ENCODE measurements at regions not wholly inside any gene's neighbourhood (a gene's known extent, or its start where the extent isn't known, plus 50 kb on each side); places are given as distances from the start of the nearest gene placed in this dataset.
"Not testable (repeated sequence)": the region's sequence is repeated elsewhere in the genome, so short reads cannot be mapped to it uniquely, and the experiment has no call there.

GRCh38 chr2:57698392-57698791 lies 348.2 kb upstream of the VRK2 start:
- 67% methylated on average over 1 of the region's 1 CpG; no CpG with 5 or more reads in 1 of the 2 donors for WGBS, 2 donors (ENCODE audit: low coverage in 1 of 2)
- H3K4me3 ChIP-seq: no peak overlapping the region
- TF ChIP-seq CTCF (IDR thresholded peaks at IDR 0.05) (no peak), POLR2A (IDR thresholded peaks at IDR 0.05) (no peak), POLR2AphosphoS5 (IDR thresholded peaks at IDR 0.05) (no peak), EP300 (IDR thresholded peaks at IDR 0.05) (no peak)
- no peak for ATAC-seq
- H3K36me3 ChIP-seq: no peaks in the 10 kb centered on the region
- no peak overlapping the region for H3K27ac ChIP-seq
- H3K9me3 ChIP-seq: no peaks in the 10 kb centered on the region
- H3K4me1 ChIP-seq: no peaks in the 10 kb centered on the region
- no peaks in the 10 kb centered on the region for H3K27me3 ChIP-seq

GRCh38 chr2:57698935-57699449 lies 347.6 kb upstream of the VRK2 start:
- Histone ChIP-seq H3K27me3 (no peaks in the 10 kb centered on the region), H3K36me3 (no peaks in the 10 kb centered on the region), H3K4me1 (no peaks in the 10 kb centered on the region), H3K9me3 (no peaks in the 10 kb centered on the region), H3K27ac (no peak overlapping the region), H3K4me3 (no peak overlapping the region)
- WGBS, 2 donors (ENCODE audit: low coverage in 1 of 2): 70 to 72% methylated on average over 2 of the region's 2 CpGs
- TF ChIP-seq CTCF (IDR thresholded peaks at IDR 0.05) (no peak), EP300 (IDR thresholded peaks at IDR 0.05) (no peak), POLR2AphosphoS5 (IDR thresholded peaks at IDR 0.05) (no peak), POLR2A (IDR thresholded peaks at IDR 0.05) (no peak)
- ATAC-seq: no peak

- TF ChIP-seq POLR2AphosphoS5 (IDR thresholded peaks at IDR 0.05): no peak
- WGBS, 2 donors (ENCODE audit: low coverage in 1 of 2): 51 to 60% methylated on average over 5 of the region's 5 CpGs
- Histone ChIP-seq H3K4me1 (no peaks in the 10 kb centered on the region), H3K27ac (no peak overlapping the region), H3K27me3 (no peaks in the 10 kb centered on the region), H3K9me3 (no peaks in the 10 kb centered on the region), H3K4me3 (no peak overlapping the region), H3K36me3 (no peaks in the 10 kb centered on the region)
- no peak for ATAC-seq
These were observed 345.2 kb upstream of the VRK2 start for GRCh38 chr2:57701391-57701791.

- no peaks in the 10 kb centered on the region for H3K9me3 ChIP-seq
- no peaks in the 10 kb centered on the region for H3K27me3 ChIP-seq
- ATAC-seq: no peak
- TF ChIP-seq EP300 (IDR thresholded peaks at IDR 0.05): no peak
- no peak for TF ChIP-seq POLR2A (IDR thresholded peaks at IDR 0.05)
- no peak for TF ChIP-seq CTCF (IDR thresholded peaks at IDR 0.05)
- TF ChIP-seq POLR2AphosphoS5 (IDR thresholded peaks at IDR 0.05): no peak
- WGBS, 2 donors (ENCODE audit: low coverage in 1 of 2): 91 to 93% methylated on average over 3 of the region's 3 CpGs
- no peak overlapping the region for H3K27ac ChIP-seq
- no peaks in the 10 kb centered on the region for H3K4me1 ChIP-seq
- no peak overlapping the region for H3K4me3 ChIP-seq
- H3K36me3 ChIP-seq: no peaks in the 10 kb centered on the region
These were observed 343.2 kb upstream of the VRK2 start for GRCh38 chr2:57703407-57703806.

- H3K27ac ChIP-seq, H3K36me3 ChIP-seq, H3K27me3 ChIP-seq, H3K9me3 ChIP-seq, ATAC-seq, H3K4me1 ChIP-seq, H3K4me3 ChIP-seq: not testable (repeated sequence)
- WGBS, 2 donors (ENCODE audit: low coverage in 1 of 2): 64 to 72% methylated on average over 5 to 8 of the region's 8 CpGs
These were observed 338.8 kb upstream of the VRK2 start for GRCh38 chr2:57707794-57708193.

- Histone ChIP-seq H3K27me3 (no peaks in the 10 kb centered on the region), H3K9me3 (no peaks in the 10 kb centered on the region), H3K27ac (no peak overlapping the region), H3K4me1 (no peaks in the 10 kb centered on the region), H3K36me3 (no peaks in the 10 kb centered on the region), H3K4me3 (no peak overlapping the region)
- ATAC-seq: no peak
- TF ChIP-seq CTCF (IDR thresholded peaks at IDR 0.05): no peak
- TF ChIP-seq POLR2AphosphoS5 (IDR thresholded peaks at IDR 0.05): no peak
- TF ChIP-seq EP300 (IDR thresholded peaks at IDR 0.05): no peak
- TF ChIP-seq POLR2A (IDR thresholded peaks at IDR 0.05): no peak
- WGBS, 2 donors (ENCODE audit: low coverage in 1 of 2): 64 to 80% methylated on average over 1 of the region's 1 CpG
These were observed 334.6 kb upstream of the VRK2 start for GRCh38 chr2:57711991-57712390.
